Neural cell (in vitro differentiated cells): ENCODE measurements at regions not wholly inside any gene's neighbourhood (a gene's known extent, or its start where the extent isn't known, plus 50 kb on each side); places are given as distances from the start of the nearest gene placed in this dataset.
"Not testable (repeated sequence)": the region's sequence is repeated elsewhere in the genome, so short reads cannot be mapped to it uniquely, and the experiment has no call there.

Experiments
- EP300 ChIP-seq: fragments of 450-650 bp; conservative IDR thresholded peaks from 2 replicates; pipeline ENCODE4 v1.6.1; 2014; ENCODE audit warnings: antibody characterized with exemption, mild to moderate bottlenecking, moderate library complexity; ENCODE audit not compliant: poor library complexity, severe bottlenecking
- EZH2 ChIP-seq: fragments of 200-600, 300-800 bp; shearing (Covaris generic), sonication (generic); IDR thresholded peaks from 2 replicates; pipeline ENCODE4 v1.6.1; 2014; ENCODE audit warnings: antibody characterized with exemption, low read length, borderline replicate concordance, mild to moderate bottlenecking; ENCODE audit not compliant: insufficient read depth, poor library complexity, severe bottlenecking
- TAF1 ChIP-seq: IDR thresholded peaks from 2 replicates; pipeline ENCODE4 v1.6.1; 2012; ENCODE audit warnings: low read depth
- TF ChIP-seq, protein P1 (sequence below): fragments of 450-650 bp; IDR thresholded peaks from 2 replicates; pipeline ENCODE4 v1.5.1; 2014; ENCODE audit warnings: antibody characterized with exemption, mild to moderate bottlenecking, moderate library complexity; ENCODE audit not compliant: poor library complexity, severe bottlenecking

GRCh38 chr12:68547318-68547717 is 63.4 kb upstream of the RAP1B start:
- TF ChIP-seq, protein P1, sequence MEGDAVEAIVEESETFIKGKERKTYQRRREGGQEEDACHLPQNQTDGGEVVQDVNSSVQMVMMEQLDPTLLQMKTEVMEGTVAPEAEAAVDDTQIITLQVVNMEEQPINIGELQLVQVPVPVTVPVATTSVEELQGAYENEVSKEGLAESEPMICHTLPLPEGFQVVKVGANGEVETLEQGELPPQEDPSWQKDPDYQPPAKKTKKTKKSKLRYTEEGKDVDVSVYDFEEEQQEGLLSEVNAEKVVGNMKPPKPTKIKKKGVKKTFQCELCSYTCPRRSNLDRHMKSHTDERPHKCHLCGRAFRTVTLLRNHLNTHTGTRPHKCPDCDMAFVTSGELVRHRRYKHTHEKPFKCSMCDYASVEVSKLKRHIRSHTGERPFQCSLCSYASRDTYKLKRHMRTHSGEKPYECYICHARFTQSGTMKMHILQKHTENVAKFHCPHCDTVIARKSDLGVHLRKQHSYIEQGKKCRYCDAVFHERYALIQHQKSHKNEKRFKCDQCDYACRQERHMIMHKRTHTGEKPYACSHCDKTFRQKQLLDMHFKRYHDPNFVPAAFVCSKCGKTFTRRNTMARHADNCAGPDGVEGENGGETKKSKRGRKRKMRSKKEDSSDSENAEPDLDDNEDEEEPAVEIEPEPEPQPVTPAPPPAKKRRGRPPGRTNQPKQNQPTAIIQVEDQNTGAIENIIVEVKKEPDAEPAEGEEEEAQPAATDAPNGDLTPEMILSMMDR, result not testable (repeated sequence)
- TF ChIP-seq EZH2, EP300, TAF1: not testable (repeated sequence)
